GM13977 (cell line): ENCODE measurements at regions not wholly inside any gene's neighbourhood (a gene's known extent, or its start where the extent isn't known, plus 50 kb on each side); places are given as distances from the start of the nearest gene placed in this dataset.

ENCODE experiments used
- DNase-seq: peaks from one replicate; pipeline ENCODE4 v3.0.0; 2012; ENCODE audit warnings: low spot score
- CTCF ChIP-seq: IDR thresholded peaks from 2 replicates; pipeline ENCODE4 v1.5.1; 2012; ENCODE audit warnings: mild to moderate bottlenecking, control low read depth; ENCODE audit not compliant: insufficient read depth; ENCODE audit errors: extremely low read depth, missing control alignments
- in situ Hi-C: fragments of 300-500 bp; cut with MboI; formaldehyde crosslinking; loops from one replicate; pipeline ENCODE4 v1.12.0; 2022; ENCODE audit warnings: low sequenced_read_pairs, low pct_unique_long_range_greater_than_20kb, mixed read lengths, inconsistent platforms; ENCODE audit not compliant: unreplicated experiment

GRCh38 chr9:86641970-86642369 lies 287.8 kb upstream of the TUT7 start:
- DNase-seq, result no peak
- TF ChIP-seq CTCF, result no peak
- in situ Hi-C loops, result loop anchor here (25.0 kb wide), 1 partner anchor 670 kb away; no protein-coding TSS in a partner anchor

- no peak for TF ChIP-seq CTCF
- in situ Hi-C loops, result loop anchor here (25.0 kb wide), 1 partner anchor 672 kb away; no protein-coding TSS in a partner anchor
- no peak for DNase-seq
Observed at GRCh38 chr9:86639899-86640379, 285.7 kb upstream of the TUT7 start.

- no peak for DNase-seq
- in situ Hi-C loops, result loop anchor here (25.0 kb wide), 1 partner anchor 673 kb away; no protein-coding TSS in a partner anchor
- no peak for TF ChIP-seq CTCF
Observed at GRCh38 chr9:86639287-86639686, 285.1 kb upstream of the TUT7 start.

GRCh38 chr9:86638109-86638508 lies 283.9 kb upstream of the TUT7 start:
- in situ Hi-C loops, result loop anchor here (25.0 kb wide), 1 partner anchor 674 kb away; no protein-coding TSS in a partner anchor
- TF ChIP-seq CTCF, result no peak
- no peak for DNase-seq

- TF ChIP-seq CTCF, result peak; percentile 50
- no peak for DNase-seq
- in situ Hi-C loops, result loop anchor here (25.0 kb wide), 1 partner anchor 675 kb away; no protein-coding TSS in a partner anchor
Observed at GRCh38 chr9:86637515-86637914, 283.3 kb upstream of the TUT7 start.

- no peak for DNase-seq
- no peak for TF ChIP-seq CTCF
- in situ Hi-C loops, result loop anchor here (25.0 kb wide), 1 partner anchor 676 kb away; no protein-coding TSS in a partner anchor
Observed at GRCh38 chr9:86636519-86636918, 282.3 kb upstream of the TUT7 start.

GRCh38 chr9:86636038-86636437 lies 281.8 kb upstream of the TUT7 start:
- no peak for DNase-seq
- no peak for TF ChIP-seq CTCF
- in situ Hi-C loops, result loop anchor here (25.0 kb wide), 1 partner anchor 676 kb away; no protein-coding TSS in a partner anchor
